Stomach (tissue), 8 donors: ENCODE measurements at regions not wholly inside any gene's neighbourhood (a gene's known extent, or its start where the extent isn't known, plus 50 kb on each side); places are given as distances from the start of the nearest gene placed in this dataset.

ENCODE experiments used
- DNase-seq, 2 donors: peaks; one replicate each; pipeline versions ENCODE4 v3.0.0 to v3.0.0-alpha.2; 2013 to 2019
- H3K27ac ChIP-seq, 5 donors: fragments of 200-600 bp in 4 of 5; sonication (generic) in 4 of 5; one replicate each; pipeline ENCODE4 v1.5.1; 2013 to 2019; ENCODE audit warnings: mild to moderate bottlenecking in 1 of 5, moderate library complexity in 1 of 5
- H3K27me3 ChIP-seq, 3 donors: fragments of 200-600 bp; sonication (generic); one replicate each; pipeline ENCODE4 v1.5.1; 2017 to 2019; ENCODE audit warnings: mixed run types in 1 of 3
- H3K36me3 ChIP-seq, 4 donors: fragments of 200-600 bp; sonication (generic); 1 replicate in 3 of 4; 2 replicates in 1 of 4; pipeline ENCODE4 v1.5.1; 2016 to 2019
- H3K4me1 ChIP-seq, 4 donors: fragments of 200-600 bp; sonication (generic); one replicate each; pipeline ENCODE4 v1.5.1; 2016 to 2019
- H3K4me3 ChIP-seq, 4 donors: fragments of 200-600 bp; sonication (generic) in 3 of 4; one replicate each; pipeline ENCODE4 v1.5.1; 2016 to 2019; ENCODE audit warnings: mild to moderate bottlenecking in 1 of 4
- H3K9me3 ChIP-seq, 4 donors: fragments of 200-600 bp; sonication (generic); one replicate each; pipeline ENCODE4 v1.5.1; 2016 to 2019
- EP300 ChIP-seq: sonication (generic); formaldehyde crosslinking; IDR thresholded peaks from one replicate; pipeline ENCODE4 v1.6.1; 2017; ENCODE audit warnings: antibody characterized with exemption
- POLR2A ChIP-seq, 4 donors: fragments of 450-650 bp; IDR thresholded peaks; one replicate each; pipeline ENCODE4 v1.6.1; 2016; ENCODE audit warnings: antibody characterized with exemption in 4 of 4, control low read depth in 2 of 4, mild to moderate bottlenecking in 1 of 4, moderate library complexity in 1 of 4
- POLR2AphosphoS5 ChIP-seq, 3 donors: sonication (generic); formaldehyde crosslinking; IDR thresholded peaks; one replicate each; pipeline ENCODE4 v1.6.1; 2016; ENCODE audit warnings: antibody characterized with exemption in 3 of 3
- WGBS, 5 donors: extraction: QIAGEN DNeasy Blood & Tissue Kit in 3 of 5; methylation state at CpG; one replicate each; pipeline versions ENCODE4 v1.1.5 to v1.1.7; 2013 to 2018; 5-methylcytosine and 5-hydroxymethylcytosine counted together
- intact Hi-C: fragments of 100-400 bp; cut with DNase I; formaldehyde crosslinking; loops from one replicate; pipeline ENCODE4 v1.15.1; 2023; ENCODE audit warnings: low total_unique reads
- TF ChIP-seq, protein P1 (sequence below), 7 experiments: fragments of 450-650 bp in 4 of 7; fragments of 200-600 bp in 3 of 7; sonication (generic) in 3 of 7; IDR thresholded peaks; one replicate each; pipeline ENCODE4 v1.5.1; 2016 to 2019; ENCODE audit warnings: antibody characterized with exemption in 7 of 7, control low read depth in 2 of 7, mild to moderate bottlenecking in 1 of 7
- donor health status: healthy with polysubstance abuse.
- donor health status: Bipolar disorder and iron deficiency.
- donor health status: healthy.

DNA sequence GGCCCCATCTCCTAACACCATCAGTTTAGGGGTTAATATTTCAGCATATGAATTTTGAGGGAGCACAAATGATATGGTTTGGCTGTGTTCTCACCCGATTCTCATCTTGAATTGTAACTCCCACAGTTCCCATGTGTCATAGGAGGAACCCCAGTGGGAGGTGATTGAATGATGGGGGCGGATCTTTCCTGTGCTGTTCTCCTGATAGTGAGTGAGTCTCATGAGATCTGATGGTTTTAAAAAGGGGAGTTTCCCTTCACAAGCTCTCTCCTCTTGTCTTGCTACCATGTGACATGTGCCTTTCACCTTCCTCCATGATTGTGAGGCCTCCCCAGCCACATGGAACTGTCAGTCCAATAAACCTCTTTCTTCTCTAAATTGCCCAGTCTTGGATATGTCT is 73.8 kb upstream of the TJP1 start:
- H3K4me3 ChIP-seq: no peak overlapping the region
- H3K27ac ChIP-seq: no peak overlapping the region
- no peaks in the 10 kb centered on the region for H3K36me3 ChIP-seq
- no peak for DNase-seq
- 82 to 90% (median 85%) methylated on average over 2 of the region's 2 CpGs for WGBS, 5 donors
- peaks cover 0 to 14% (median 8%) of the 10 kb centered on the region in 4 donors for H3K9me3 ChIP-seq
- intact Hi-C loops: no loop called here
- TF ChIP-seq EP300: no peak
- TF ChIP-seq, protein P1, sequence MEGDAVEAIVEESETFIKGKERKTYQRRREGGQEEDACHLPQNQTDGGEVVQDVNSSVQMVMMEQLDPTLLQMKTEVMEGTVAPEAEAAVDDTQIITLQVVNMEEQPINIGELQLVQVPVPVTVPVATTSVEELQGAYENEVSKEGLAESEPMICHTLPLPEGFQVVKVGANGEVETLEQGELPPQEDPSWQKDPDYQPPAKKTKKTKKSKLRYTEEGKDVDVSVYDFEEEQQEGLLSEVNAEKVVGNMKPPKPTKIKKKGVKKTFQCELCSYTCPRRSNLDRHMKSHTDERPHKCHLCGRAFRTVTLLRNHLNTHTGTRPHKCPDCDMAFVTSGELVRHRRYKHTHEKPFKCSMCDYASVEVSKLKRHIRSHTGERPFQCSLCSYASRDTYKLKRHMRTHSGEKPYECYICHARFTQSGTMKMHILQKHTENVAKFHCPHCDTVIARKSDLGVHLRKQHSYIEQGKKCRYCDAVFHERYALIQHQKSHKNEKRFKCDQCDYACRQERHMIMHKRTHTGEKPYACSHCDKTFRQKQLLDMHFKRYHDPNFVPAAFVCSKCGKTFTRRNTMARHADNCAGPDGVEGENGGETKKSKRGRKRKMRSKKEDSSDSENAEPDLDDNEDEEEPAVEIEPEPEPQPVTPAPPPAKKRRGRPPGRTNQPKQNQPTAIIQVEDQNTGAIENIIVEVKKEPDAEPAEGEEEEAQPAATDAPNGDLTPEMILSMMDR (IDR thresholded peaks at IDR 0.05): no peak
- no peak for TF ChIP-seq POLR2A (IDR thresholded peaks at IDR 0.05)
- no peak for TF ChIP-seq POLR2AphosphoS5 (IDR thresholded peaks at IDR 0.05)
- no peaks in the 10 kb centered on the region for H3K27me3 ChIP-seq
- no peaks in the 10 kb centered on the region for H3K4me1 ChIP-seq

DNA sequence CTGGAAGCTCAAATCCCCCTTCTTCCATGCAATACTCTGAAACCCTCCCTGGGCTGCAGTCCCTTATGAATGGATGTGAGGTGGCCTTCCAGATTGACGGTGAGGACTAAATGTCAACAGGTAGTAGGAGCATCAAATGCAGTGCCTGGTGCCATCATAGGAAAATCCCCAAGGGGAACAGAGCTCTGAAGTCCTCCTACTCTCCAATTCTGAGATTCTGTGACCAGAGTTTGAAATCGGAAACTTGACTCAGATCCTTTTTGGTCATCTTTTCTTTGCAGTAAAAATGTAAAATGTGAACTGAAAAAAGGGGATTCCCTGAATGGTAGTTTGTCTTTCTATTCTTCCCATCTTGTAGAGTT is 68.8 kb upstream of the TJP1 start:
- Histone ChIP-seq H3K4me3 (no peak overlapping the region), H3K4me1 (peaks cover 0 to 13% (median 6%) of the 10 kb centered on the region in 4 donors), H3K27me3 (no peaks in the 10 kb centered on the region), H3K27ac (no peak overlapping the region), H3K36me3 (no peaks in the 10 kb centered on the region), H3K9me3 (no peaks in the 10 kb centered on the region)
- TF ChIP-seq, protein P1 (IDR thresholded peaks at IDR 0.05): no peak
- intact Hi-C loops: no loop called here
- no peak for DNase-seq
- 78 to 95% (median 87%) methylated on average over 2 of the region's 2 CpGs for WGBS, 5 donors

DNA sequence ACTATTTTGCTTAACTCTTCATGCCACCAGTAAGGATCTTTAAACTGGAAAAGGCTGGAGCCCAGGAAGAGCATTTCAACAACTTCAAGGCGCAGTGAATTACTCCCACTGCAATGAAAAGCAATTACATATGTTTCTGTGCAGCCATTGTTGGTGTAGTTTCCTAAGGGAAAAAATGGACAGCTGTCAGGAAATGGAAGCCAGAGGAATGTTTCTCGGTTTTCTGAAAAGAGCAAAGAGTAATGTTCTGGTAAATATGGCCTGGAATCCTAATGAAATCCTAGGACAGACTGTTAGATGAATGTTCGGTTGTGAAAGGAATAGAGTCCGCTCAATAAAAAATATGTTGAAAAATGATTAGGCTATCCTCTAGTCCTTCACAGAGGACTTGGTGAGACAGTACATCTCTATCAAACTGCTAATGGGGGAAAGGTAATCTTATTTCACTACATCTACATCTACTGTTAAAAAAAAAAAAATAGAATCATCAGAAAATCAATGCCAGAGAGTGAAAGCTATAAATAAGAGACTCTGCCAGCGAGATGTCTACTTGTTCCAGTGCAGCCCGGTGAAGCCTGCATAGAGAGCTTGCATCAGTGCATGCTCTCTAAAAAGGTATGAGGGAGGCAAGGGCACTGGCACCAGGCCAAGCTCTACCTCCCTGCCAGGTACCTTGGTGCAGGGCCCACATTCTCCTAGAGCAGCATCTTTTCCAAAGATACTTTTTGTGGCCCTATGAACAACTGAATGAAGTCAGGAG is 68.2 kb upstream of the TJP1 start:
- Histone ChIP-seq H3K4me1 (peaks cover 0 to 13% (median 6%) of the 10 kb centered on the region in 4 donors), H3K27me3 (no peaks in the 10 kb centered on the region), H3K36me3 (no peaks in the 10 kb centered on the region), H3K27ac (no peak overlapping the region), H3K9me3 (no peaks in the 10 kb centered on the region), H3K4me3 (no peak overlapping the region)
- 81 to 92% (median 88%) methylated on average over 6 of the region's 6 CpGs for WGBS, 5 donors
- no peak for TF ChIP-seq POLR2AphosphoS5 (IDR thresholded peaks at IDR 0.05)
- TF ChIP-seq EP300: no peak
- TF ChIP-seq POLR2A (IDR thresholded peaks at IDR 0.05): no peak
- TF ChIP-seq, protein P1 (IDR thresholded peaks at IDR 0.05): no peak
- intact Hi-C loops: no loop called here
- DNase-seq: no peak

DNA sequence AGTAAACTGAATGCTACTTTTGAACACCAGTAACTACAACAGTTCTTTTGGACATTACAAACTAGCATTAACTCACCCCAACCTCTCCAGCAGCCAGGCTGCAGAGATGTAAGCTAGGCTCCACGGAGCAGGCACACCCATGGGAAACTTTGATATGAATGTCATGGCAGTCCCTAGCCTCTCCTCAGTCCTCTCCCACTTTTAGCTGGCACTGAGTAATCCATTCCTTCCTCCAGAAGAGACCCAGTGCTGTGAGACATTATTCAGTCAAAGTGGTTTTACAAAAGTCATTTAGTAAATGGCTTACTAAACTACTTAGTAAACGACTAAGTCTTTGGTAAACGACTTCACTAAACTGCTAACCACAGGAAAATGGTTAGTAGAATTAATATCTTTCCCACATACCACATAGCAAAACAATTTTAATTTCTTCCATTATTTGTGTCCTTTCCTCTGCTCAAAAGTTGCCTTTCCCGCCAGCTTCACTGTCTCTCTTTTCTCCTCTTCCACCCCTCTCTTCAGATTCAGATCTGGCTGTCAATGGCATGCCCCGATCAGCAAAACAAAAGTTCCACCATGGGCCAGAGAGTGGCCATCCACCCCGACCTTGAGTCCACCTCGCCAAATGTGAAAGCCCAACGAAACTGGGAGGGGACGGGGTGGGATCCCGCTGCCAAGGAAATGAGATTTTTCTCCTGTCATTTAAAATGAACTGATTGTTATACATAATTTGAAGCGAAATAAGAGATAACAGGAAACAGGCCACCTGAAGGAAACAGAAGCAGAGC is 67.5 kb upstream of the TJP1 start:
- no peak for TF ChIP-seq POLR2AphosphoS5 (IDR thresholded peaks at IDR 0.05)
- no peak for TF ChIP-seq EP300
- TF ChIP-seq POLR2A (IDR thresholded peaks at IDR 0.05): no peak
- TF ChIP-seq, protein P1 (IDR thresholded peaks at IDR 0.05): no peak
- intact Hi-C loops: no loop called here
- no peaks in the 10 kb centered on the region for H3K36me3 ChIP-seq
- no peak for DNase-seq
- 58 to 68% (median 66%) methylated on average over 11 of the region's 11 CpGs for WGBS, 5 donors
- no peaks in the 10 kb centered on the region for H3K9me3 ChIP-seq
- H3K27ac ChIP-seq: no peak overlapping the region
- peaks cover 0 to 15% (median 6%) of the 10 kb centered on the region in 4 donors for H3K4me1 ChIP-seq
- H3K4me3 ChIP-seq: no peak overlapping the region
- no peaks in the 10 kb centered on the region for H3K27me3 ChIP-seq
